Muscle layer of duodenum (tissue), 2 donors: ENCODE measurements at regions not wholly inside any gene's neighbourhood (a gene's known extent, or its start where the extent isn't known, plus 50 kb on each side); places are given as distances from the start of the nearest gene placed in this dataset.

Source experiments
- H3K27ac ChIP-seq: one replicate; pipeline ENCODE4 v1.7.0; 2013; ENCODE audit warnings: mild to moderate bottlenecking, low read length
- H3K27me3 ChIP-seq: one replicate; pipeline ENCODE4 v1.7.0; 2013; ENCODE audit warnings: low read depth, mild to moderate bottlenecking, control low read depth, low read length
- H3K36me3 ChIP-seq, 2 donors: one replicate each; pipeline ENCODE4 v1.7.0; 2013; ENCODE audit warnings: low read length in 2 of 2, control low read depth in 1 of 2, mild to moderate bottlenecking in 1 of 2; ENCODE audit not compliant: insufficient read depth in 2 of 2, control insufficient read depth in 1 of 2
- H3K4me1 ChIP-seq, 2 donors: one replicate each; pipeline ENCODE4 v1.7.0; 2013; ENCODE audit warnings: low read length in 2 of 2, mild to moderate bottlenecking in 2 of 2, control low read depth in 1 of 2, moderate library complexity in 1 of 2; ENCODE audit not compliant: insufficient read depth in 2 of 2, control insufficient read depth in 1 of 2
- H3K4me3 ChIP-seq, 2 donors: one replicate each; pipeline ENCODE4 v1.7.0; 2013; ENCODE audit warnings: low read length in 2 of 2, low read depth in 1 of 2, mild to moderate bottlenecking in 1 of 2
- H3K9me3 ChIP-seq, 2 donors: one replicate each; pipeline ENCODE4 v1.7.0; 2013; ENCODE audit warnings: low read length in 2 of 2, control low read depth in 1 of 2, mild to moderate bottlenecking in 1 of 2; ENCODE audit not compliant: control insufficient read depth in 1 of 2
- donor health status: healthy.

- Histone ChIP-seq H3K27me3 (no peaks in the 10 kb centered on the region), H3K4me3 (peak overlapping the region in 1 of 2 donors; percentile 46), H3K4me1 (peaks cover 4 to 32% of the 10 kb centered on the region in 2 donors), H3K9me3 (no peaks in the 10 kb centered on the region), H3K27ac (peak overlapping the region; percentile 74), H3K36me3 (no peaks in the 10 kb centered on the region)
These were observed 388.6 kb upstream of the TNP1 start for GRCh38 chr2:217248312-217248935.

- H3K27me3 ChIP-seq, result no peaks in the 10 kb centered on the region
- peak overlapping the region in 1 of 2 donors; percentile 46 for H3K4me3 ChIP-seq
- peak overlapping the region; percentile 74 for H3K27ac ChIP-seq
- H3K4me1 ChIP-seq, result peaks cover 4 to 32% of the 10 kb centered on the region in 2 donors
- H3K9me3 ChIP-seq, result no peaks in the 10 kb centered on the region
- no peaks in the 10 kb centered on the region for H3K36me3 ChIP-seq
These were observed 387.6 kb upstream of the TNP1 start for GRCh38 chr2:217247476-217247875.

- Histone ChIP-seq H3K4me1 (peaks cover 4 to 32% of the 10 kb centered on the region in 2 donors), H3K36me3 (no peaks in the 10 kb centered on the region), H3K9me3 (no peaks in the 10 kb centered on the region), H3K27me3 (no peaks in the 10 kb centered on the region), H3K4me3 (no peak overlapping the region), H3K27ac (no peak overlapping the region)
These were observed 386.2 kb upstream of the TNP1 start for GRCh38 chr2:217246108-217246507.

GRCh38 chr2:217244815-217245214, 385.0 kb upstream of the TNP1 start:
- no peaks in the 10 kb centered on the region for H3K27me3 ChIP-seq
- peaks cover 4 to 25% of the 10 kb centered on the region in 2 donors for H3K4me1 ChIP-seq
- no peak overlapping the region for H3K4me3 ChIP-seq
- H3K27ac ChIP-seq, result no peak overlapping the region
- H3K9me3 ChIP-seq, result no peaks in the 10 kb centered on the region
- H3K36me3 ChIP-seq, result no peaks in the 10 kb centered on the region

- Histone ChIP-seq H3K4me1 (peaks cover 2 to 7% of the 10 kb centered on the region in 2 donors), H3K27ac (no peak overlapping the region), H3K9me3 (no peaks in the 10 kb centered on the region), H3K4me3 (no peak overlapping the region), H3K36me3 (no peaks in the 10 kb centered on the region), H3K27me3 (no peaks in the 10 kb centered on the region)
These were observed 383.1 kb upstream of the TNP1 start for GRCh38 chr2:217242947-217243346.

- no peak overlapping the region for H3K4me3 ChIP-seq
- H3K36me3 ChIP-seq, result no peaks in the 10 kb centered on the region
- H3K27me3 ChIP-seq, result no peaks in the 10 kb centered on the region
- H3K9me3 ChIP-seq, result no peaks in the 10 kb centered on the region
- no peak overlapping the region for H3K27ac ChIP-seq
- H3K4me1 ChIP-seq, result no peaks in the 10 kb centered on the region
These were observed 371.9 kb upstream of the TNP1 start for GRCh38 chr2:217231724-217232123.

- Histone ChIP-seq H3K9me3 (no peaks in the 10 kb centered on the region), H3K4me1 (no peaks in the 10 kb centered on the region), H3K4me3 (no peak overlapping the region), H3K27me3 (no peaks in the 10 kb centered on the region), H3K36me3 (no peaks in the 10 kb centered on the region), H3K27ac (no peak overlapping the region)
These were observed 371.3 kb upstream of the TNP1 start for GRCh38 chr2:217231212-217231611.

- Histone ChIP-seq H3K4me3 (no peak overlapping the region), H3K27me3 (no peaks in the 10 kb centered on the region), H3K9me3 (no peaks in the 10 kb centered on the region), H3K4me1 (no peaks in the 10 kb centered on the region), H3K27ac (no peak overlapping the region), H3K36me3 (no peaks in the 10 kb centered on the region)
These were observed 368.9 kb upstream of the TNP1 start for GRCh38 chr2:217228732-217229131.

- H3K27ac ChIP-seq, result no peak overlapping the region
- H3K9me3 ChIP-seq, result no peaks in the 10 kb centered on the region
- no peaks in the 10 kb centered on the region for H3K27me3 ChIP-seq
- no peaks in the 10 kb centered on the region for H3K36me3 ChIP-seq
- H3K4me1 ChIP-seq, result no peaks in the 10 kb centered on the region
- H3K4me3 ChIP-seq, result no peak overlapping the region
These were observed 367.9 kb upstream of the TNP1 start for GRCh38 chr2:217227794-217228193.

GRCh38 chr2:217225596-217225995, 365.7 kb upstream of the TNP1 start:
- Histone ChIP-seq H3K27ac (no peak overlapping the region), H3K9me3 (no peaks in the 10 kb centered on the region), H3K4me3 (no peak overlapping the region), H3K4me1 (no peaks in the 10 kb centered on the region), H3K36me3 (no peaks in the 10 kb centered on the region), H3K27me3 (no peaks in the 10 kb centered on the region)

- no peaks in the 10 kb centered on the region for H3K9me3 ChIP-seq
- no peaks in the 10 kb centered on the region for H3K27me3 ChIP-seq
- H3K36me3 ChIP-seq, result no peaks in the 10 kb centered on the region
- H3K4me3 ChIP-seq, result no peak overlapping the region
- H3K27ac ChIP-seq, result no peak overlapping the region
- H3K4me1 ChIP-seq, result no peaks in the 10 kb centered on the region
These were observed 363.5 kb upstream of the TNP1 start for GRCh38 chr2:217223222-217223930.
